ENCODE measurements at regions not wholly inside any gene's neighbourhood (a gene's known extent, or its start where the extent isn't known, plus 50 kb on each side); places are given as distances from the start of the nearest gene placed in this dataset.

GRCh38 chr4:156614536-156614935 lies 357.1 kb downstream of the PDGFC start:
- intact Hi-C loops (cut with DNase I) = no loop called here
- Histone ChIP-seq H3K27me3 (no peaks in the 10 kb centered on the region), H3K9me3 (no peaks in the 10 kb centered on the region), H3K4me3 (no peak overlapping the region), H3K36me3 (no peaks in the 10 kb centered on the region), H3K27ac (replicated peaks in 1 of 4) (no peak overlapping the region), H3K4me1 (peaks cover 0 to 17% (median 8%) of the 10 kb centered on the region in 4 donors)
- DNase-seq (ENCODE audit: extremely low spot score) = no peak
- TF ChIP-seq EP300 (IDR thresholded peaks at IDR 0.05) = no peak
- no peak for TF ChIP-seq POLR2AphosphoS5 (IDR thresholded peaks at IDR 0.05)
- no peak for TF ChIP-seq POLR2A (IDR thresholded peaks at IDR 0.05; ENCODE audit: low read depth)
- TF ChIP-seq CTCF (IDR thresholded peaks at IDR 0.05) = no peak

- no peaks in the 10 kb centered on the region for H3K36me3 ChIP-seq
- DNase-seq (ENCODE audit: extremely low spot score) = no peak
- peaks cover 0 to 22% (median 17%) of the 10 kb centered on the region in 4 donors for H3K4me1 ChIP-seq
- no peak overlapping the region for H3K27ac ChIP-seq (replicated peaks in 1 of 4)
- H3K27me3 ChIP-seq = no peaks in the 10 kb centered on the region
- intact Hi-C loops (cut with DNase I) = no loop called here
- H3K4me3 ChIP-seq = no peak overlapping the region
- H3K9me3 ChIP-seq = no peaks in the 10 kb centered on the region
- 90% methylated on average over 1 of the region's 1 CpG for WGBS
- TF ChIP-seq EP300 (IDR thresholded peaks at IDR 0.05) (no peak), CTCF (IDR thresholded peaks at IDR 0.05) (no peak), POLR2A (IDR thresholded peaks at IDR 0.05; ENCODE audit: low read depth) (no peak), POLR2AphosphoS5 (IDR thresholded peaks at IDR 0.05) (no peak)
These were observed 362.2 kb downstream of the PDGFC start for GRCh38 chr4:156609421-156609820.

DNA sequence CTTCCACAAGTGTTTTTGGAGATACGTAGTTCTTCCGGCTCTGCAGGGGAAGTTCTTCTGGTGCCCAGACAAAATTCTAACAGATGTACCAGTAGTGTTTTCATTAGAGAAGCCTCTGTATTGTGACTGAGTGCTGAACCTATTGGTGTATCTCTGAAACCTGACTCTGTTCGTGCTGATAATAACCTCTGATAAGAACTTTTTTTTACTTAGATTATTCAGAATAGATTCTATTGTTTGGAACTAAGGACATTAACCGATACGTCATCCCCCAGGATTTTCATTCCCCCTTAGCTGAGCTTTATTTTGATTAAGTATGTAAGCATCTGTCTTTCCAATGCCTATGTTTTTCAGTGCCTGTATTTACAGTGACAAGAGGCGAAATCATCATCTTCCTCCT lies 362.9 kb downstream of the PDGFC start:
- 86% methylated on average over 6 of the region's 6 CpGs for WGBS
- H3K27me3 ChIP-seq = no peaks in the 10 kb centered on the region
- H3K27ac ChIP-seq (replicated peaks in 1 of 4) = no peak overlapping the region
- no peak for DNase-seq (ENCODE audit: extremely low spot score)
- peaks cover 0 to 22% (median 17%) of the 10 kb centered on the region in 4 donors for H3K4me1 ChIP-seq
- intact Hi-C loops (cut with DNase I) = no loop called here
- no peak overlapping the region for H3K4me3 ChIP-seq
- no peaks in the 10 kb centered on the region for H3K9me3 ChIP-seq
- H3K36me3 ChIP-seq = no peaks in the 10 kb centered on the region
- no peak for TF ChIP-seq POLR2AphosphoS5 (IDR thresholded peaks at IDR 0.05)
- TF ChIP-seq EP300 (IDR thresholded peaks at IDR 0.05) = no peak
- no peak for TF ChIP-seq CTCF (IDR thresholded peaks at IDR 0.05)
- TF ChIP-seq POLR2A (IDR thresholded peaks at IDR 0.05; ENCODE audit: low read depth) = no peak

- 89% methylated on average over 1 of the region's 1 CpG for WGBS
- Histone ChIP-seq H3K27ac (replicated peaks in 1 of 4) (peak overlapping the region in 2 of 4 donors; percentile 18), H3K27me3 (no peaks in the 10 kb centered on the region), H3K4me1 (peaks cover 0 to 22% (median 17%) of the 10 kb centered on the region in 4 donors), H3K9me3 (no peaks in the 10 kb centered on the region), H3K36me3 (no peaks in the 10 kb centered on the region), H3K4me3 (no peak overlapping the region)
- TF ChIP-seq EP300 (IDR thresholded peaks at IDR 0.05) (no peak), CTCF (IDR thresholded peaks at IDR 0.05) (no peak), POLR2A (IDR thresholded peaks at IDR 0.05; ENCODE audit: low read depth) (no peak), POLR2AphosphoS5 (IDR thresholded peaks at IDR 0.05) (no peak)
- DNase-seq (ENCODE audit: extremely low spot score) = no peak
- intact Hi-C loops (cut with DNase I) = no loop called here
These were observed 364.1 kb downstream of the PDGFC start for GRCh38 chr4:156607478-156607857.

Measured in esophagus muscularis mucosa (tissue), 4 donors.